Lower leg skin (tissue), 4 donors: ENCODE measurements at regions not wholly inside any gene's neighbourhood (a gene's known extent, or its start where the extent isn't known, plus 50 kb on each side); places are given as distances from the start of the nearest gene placed in this dataset.
A peak's percentile ranks its signal among the peaks of the same experiment; 100 is the strongest.

Experiments
- DNase-seq, 2 donors: peaks; one replicate each; pipeline ENCODE4 v3.0.0-alpha.2; 2019; ENCODE audit warnings: low spot score in 2 of 2
- H3K4me3 ChIP-seq: fragments of 200-600 bp; sonication (generic); 2 replicates; pipeline ENCODE4 v1.5.1; 2017; ENCODE audit warnings: mild to moderate bottlenecking, low read depth; ENCODE audit not compliant: poor library complexity, severe bottlenecking
- CTCF ChIP-seq, 3 donors: fragments of 450-650 bp; IDR thresholded peaks; one replicate each; pipeline ENCODE4 v1.5.1; 2016; ENCODE audit warnings: antibody characterized with exemption in 3 of 3, mild to moderate bottlenecking in 3 of 3, moderate library complexity in 2 of 3
- POLR2A ChIP-seq, 2 donors: fragments of 450-650 bp; IDR thresholded peaks; one replicate each; pipeline ENCODE4 v1.6.1; 2016 to 2017; ENCODE audit warnings: antibody characterized with exemption in 2 of 2, mild to moderate bottlenecking in 1 of 2, moderate library complexity in 1 of 2
- WGBS, 2 donors: methylation state at CpG; one replicate each; pipeline ENCODE4 v1.1.5; 2018; 5-methylcytosine and 5-hydroxymethylcytosine counted together
- intact Hi-C: fragments of 100-400 bp; cut with DNase I; formaldehyde crosslinking; loops from one replicate; pipeline ENCODE4 v1.15.0; 2023; ENCODE audit warnings: low total_unique reads

- TF ChIP-seq POLR2A (IDR thresholded peaks at IDR 0.05) (no peak), CTCF (IDR thresholded peaks at IDR 0.05) (no peak)
- DNase-seq: no peak
- intact Hi-C loops: no loop called here
- WGBS, 2 donors: 90 to 96% methylated on average over 4 of the region's 4 CpGs
- H3K4me3 ChIP-seq: no peak overlapping the region
Observed at GRCh38 chr14:97215263-97215969, 418.2 kb downstream of the VRK1 start.

GRCh38 chr14:97217111-97217885, 420.1 kb downstream of the VRK1 start:
- 43 to 44% methylated on average over 12 of the region's 12 CpGs for WGBS, 2 donors
- DNase-seq: no peak
- intact Hi-C loops: no loop called here
- no peak overlapping the region for H3K4me3 ChIP-seq
- TF ChIP-seq CTCF (IDR thresholded peaks at IDR 0.05) (no peak), POLR2A (IDR thresholded peaks at IDR 0.05) (no peak)

GRCh38 chr14:97218274-97218673, 421.1 kb downstream of the VRK1 start:
- intact Hi-C loops: no loop called here
- no peak overlapping the region for H3K4me3 ChIP-seq
- WGBS, 2 donors: 17 to 25% methylated on average over 15 of the region's 15 CpGs
- TF ChIP-seq CTCF (IDR thresholded peaks at IDR 0.05): no peak
- TF ChIP-seq POLR2A (IDR thresholded peaks at IDR 0.05): no peak
- no peak for DNase-seq

- WGBS, 2 donors: 1% methylated on average over 32 to 50 of the region's 52 CpGs
- DNase-seq: no peak
- TF ChIP-seq POLR2A (IDR thresholded peaks at IDR 0.05) (no peak), CTCF (IDR thresholded peaks at IDR 0.05) (no peak)
Observed at GRCh38 chr14:97218691-97219430, 421.7 kb downstream of the VRK1 start.

GRCh38 chr14:97219431-97220017, 422.3 kb downstream of the VRK1 start:
- no peak for DNase-seq
- H3K4me3 ChIP-seq: no peak overlapping the region
- 1 to 6% methylated on average over 22 to 32 of the region's 32 CpGs for WGBS, 2 donors
- TF ChIP-seq POLR2A (IDR thresholded peaks at IDR 0.05): no peak
- TF ChIP-seq CTCF (IDR thresholded peaks at IDR 0.05): no peak
- intact Hi-C loops: no loop called here

More at GRCh38 chr14:97218691-97219430, 421.7 kb downstream of the VRK1 start:
- intact Hi-C loops: no loop called here
- H3K4me3 ChIP-seq: peak overlapping the region; percentile 13
